AG10803 (cell line): ENCODE measurements at regions not wholly inside any gene's neighbourhood (a gene's known extent, or its start where the extent isn't known, plus 50 kb on each side); places are given as distances from the start of the nearest gene placed in this dataset.

ENCODE experiments used
- DNase-seq: peaks from one replicate; pipeline ENCODE4 v3.0.0; 2010; ENCODE audit warnings: low read depth
- H3K4me3 ChIP-seq: 2 replicates; pipeline ENCODE4 v1.5.1; 2011; ENCODE audit warnings: mild to moderate bottlenecking, low read length, control low read depth
- TF ChIP-seq, protein P1 (sequence below): conservative IDR thresholded peaks from 2 replicates; pipeline ENCODE4 v1.5.1; 2011; ENCODE audit warnings: mild to moderate bottlenecking, low read length, control low read depth, inconsistent platforms

DNA sequence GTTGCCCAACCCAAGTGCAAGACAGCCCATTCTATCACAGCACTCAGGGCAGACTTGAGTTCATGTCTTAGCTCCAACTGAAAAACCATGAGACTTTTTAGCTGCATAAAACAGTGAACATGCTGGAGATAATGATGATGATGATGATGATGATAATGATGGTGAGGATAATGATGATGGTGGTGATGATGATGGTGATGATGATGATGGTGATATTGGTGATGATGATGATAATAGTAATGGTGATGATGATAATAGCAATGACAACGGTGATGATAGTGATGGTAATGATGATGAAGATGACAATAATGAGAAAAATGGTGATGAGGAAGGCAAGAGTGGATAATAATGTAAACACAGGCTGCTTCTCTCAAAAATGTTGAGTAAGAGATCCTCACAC, 576.2 kb downstream of the BCL11B start:
- TF ChIP-seq, protein P1, sequence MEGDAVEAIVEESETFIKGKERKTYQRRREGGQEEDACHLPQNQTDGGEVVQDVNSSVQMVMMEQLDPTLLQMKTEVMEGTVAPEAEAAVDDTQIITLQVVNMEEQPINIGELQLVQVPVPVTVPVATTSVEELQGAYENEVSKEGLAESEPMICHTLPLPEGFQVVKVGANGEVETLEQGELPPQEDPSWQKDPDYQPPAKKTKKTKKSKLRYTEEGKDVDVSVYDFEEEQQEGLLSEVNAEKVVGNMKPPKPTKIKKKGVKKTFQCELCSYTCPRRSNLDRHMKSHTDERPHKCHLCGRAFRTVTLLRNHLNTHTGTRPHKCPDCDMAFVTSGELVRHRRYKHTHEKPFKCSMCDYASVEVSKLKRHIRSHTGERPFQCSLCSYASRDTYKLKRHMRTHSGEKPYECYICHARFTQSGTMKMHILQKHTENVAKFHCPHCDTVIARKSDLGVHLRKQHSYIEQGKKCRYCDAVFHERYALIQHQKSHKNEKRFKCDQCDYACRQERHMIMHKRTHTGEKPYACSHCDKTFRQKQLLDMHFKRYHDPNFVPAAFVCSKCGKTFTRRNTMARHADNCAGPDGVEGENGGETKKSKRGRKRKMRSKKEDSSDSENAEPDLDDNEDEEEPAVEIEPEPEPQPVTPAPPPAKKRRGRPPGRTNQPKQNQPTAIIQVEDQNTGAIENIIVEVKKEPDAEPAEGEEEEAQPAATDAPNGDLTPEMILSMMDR = no peak
- H3K4me3 ChIP-seq = no peak overlapping the region
- DNase-seq = no peak

DNA sequence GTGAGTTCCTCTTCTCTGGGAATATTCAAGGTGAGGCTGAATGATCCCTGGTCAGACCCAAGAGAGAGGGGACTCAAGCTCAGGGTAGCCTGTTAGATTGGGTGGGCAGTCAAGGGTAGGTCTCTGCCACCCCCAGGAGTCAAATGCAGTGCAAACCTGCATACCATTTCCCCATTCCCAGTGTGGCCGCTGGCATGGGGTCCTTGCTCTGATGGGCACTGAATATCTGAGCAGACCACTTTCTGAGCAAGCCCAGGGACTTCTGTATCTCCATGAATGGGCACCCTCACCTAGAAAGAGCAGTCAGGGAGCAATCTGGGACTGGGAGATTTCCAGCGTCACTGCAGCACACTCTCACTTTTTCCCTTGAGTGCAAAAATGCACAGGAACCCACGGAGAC, 573.7 kb downstream of the BCL11B start:
- H3K4me3 ChIP-seq = no peak overlapping the region
- TF ChIP-seq, protein P1 = no peak
- no peak for DNase-seq

DNA sequence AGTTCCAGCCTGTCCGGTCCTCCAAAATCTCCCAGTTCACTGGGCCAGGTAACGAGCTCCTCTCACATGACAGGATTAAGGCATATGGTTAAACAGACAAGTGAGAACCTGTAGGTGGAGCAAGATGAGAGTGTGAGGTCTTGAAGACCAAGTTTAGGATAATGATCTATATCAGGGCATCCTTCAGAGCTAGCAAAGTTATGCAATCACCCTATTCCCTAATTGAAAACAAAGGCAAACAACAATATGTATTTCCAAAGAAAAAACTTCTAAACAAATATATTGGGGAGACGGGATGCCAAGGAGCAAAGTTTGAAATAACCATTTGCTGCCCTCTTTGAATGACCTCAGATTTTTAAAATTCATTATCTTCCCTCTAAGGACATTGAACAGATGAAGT, 571.2 kb downstream of the BCL11B start:
- no peak for DNase-seq
- TF ChIP-seq, protein P1 = no peak
- no peak overlapping the region for H3K4me3 ChIP-seq

DNA sequence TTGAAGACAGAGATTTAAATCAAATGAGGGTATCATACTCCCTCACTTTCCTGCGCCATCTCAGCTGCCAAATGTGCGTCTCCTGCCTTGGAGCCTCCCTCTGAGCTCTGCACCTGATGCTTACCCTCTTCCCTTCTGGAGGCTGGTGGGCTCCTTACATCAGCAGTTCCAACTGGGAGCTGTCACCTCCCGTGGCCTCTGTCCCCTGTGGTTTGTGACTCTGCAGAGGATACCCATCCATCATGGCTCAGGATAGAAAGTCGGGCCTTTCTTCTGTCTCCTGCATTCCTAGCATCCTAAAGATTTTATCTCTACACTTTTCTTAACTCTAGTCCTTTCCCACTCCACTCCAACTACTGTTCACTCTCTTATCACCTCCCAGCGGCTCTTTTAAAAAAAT, 570.6 kb downstream of the BCL11B start:
- H3K4me3 ChIP-seq = no peak overlapping the region
- TF ChIP-seq, protein P1 = no peak

DNA sequence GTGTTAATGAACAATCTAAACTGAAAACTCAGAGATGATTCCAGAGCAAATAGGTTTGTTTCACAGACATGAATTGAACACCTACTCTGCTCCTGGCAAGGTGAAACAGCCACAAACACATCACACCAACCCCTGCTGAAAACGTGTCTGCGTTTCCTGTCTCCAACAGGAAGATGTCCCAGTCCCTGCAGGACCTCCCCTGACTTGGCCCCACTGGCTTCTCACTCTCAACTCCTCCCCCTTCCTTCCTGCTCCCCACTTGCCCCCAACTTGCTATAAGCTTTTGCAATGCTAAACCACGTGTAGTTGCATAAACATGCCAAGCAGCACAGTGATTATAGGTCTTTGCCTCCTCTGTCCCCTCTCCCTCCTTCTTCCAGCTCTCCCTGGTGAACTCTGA, 567.6 kb downstream of the BCL11B start:
- no peak for DNase-seq
- TF ChIP-seq, protein P1 = no peak
- no peak overlapping the region for H3K4me3 ChIP-seq

More for the DNA sequence above, 570.6 kb downstream of the BCL11B start:
- no peak for DNase-seq

DNA sequence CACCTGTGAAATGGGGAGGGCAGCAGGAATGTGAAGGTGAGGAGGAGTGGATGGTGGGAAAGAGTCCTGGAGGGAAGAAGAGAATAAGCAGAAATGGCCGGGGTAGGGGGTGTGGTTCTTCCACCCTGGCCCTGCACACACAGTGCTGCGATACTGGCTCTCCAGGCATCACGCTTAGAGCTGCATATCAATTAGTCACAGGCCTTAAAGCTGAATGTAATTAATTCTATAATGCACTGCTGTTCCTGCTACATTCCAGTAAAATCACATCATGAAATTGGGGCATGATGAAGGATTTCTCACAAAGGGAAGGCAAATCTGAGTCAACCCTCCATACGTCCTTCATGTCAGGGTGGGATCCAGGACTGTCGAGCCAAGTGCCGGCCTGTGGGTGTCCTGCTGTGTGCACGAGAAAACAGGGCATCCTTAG, 566.1 kb downstream of the BCL11B start:
- DNase-seq = no peak
- no peak overlapping the region for H3K4me3 ChIP-seq
- TF ChIP-seq, protein P1 = no peak

DNA sequence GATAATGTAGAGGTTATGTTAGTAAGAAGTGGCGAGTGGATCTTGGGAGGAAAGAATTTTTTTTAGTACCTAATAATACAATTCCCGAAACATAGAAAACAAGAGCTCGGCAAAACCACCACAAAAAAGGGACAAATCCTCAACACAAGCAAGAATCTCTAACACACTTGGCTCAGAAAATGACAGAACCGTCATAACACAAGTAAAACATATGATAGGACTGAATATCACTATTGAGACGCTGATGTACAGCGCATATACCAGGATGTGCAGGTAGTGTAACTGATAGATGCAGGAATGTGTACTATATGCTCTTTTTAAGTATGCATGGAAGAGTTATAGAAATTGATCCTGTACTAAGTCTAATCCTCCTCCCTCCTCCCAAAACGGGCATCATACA, 564.5 kb downstream of the BCL11B start:
- DNase-seq = no peak
- TF ChIP-seq, protein P1 = no peak
- no peak overlapping the region for H3K4me3 ChIP-seq
